NB4 (cell line): ENCODE measurements at regions not wholly inside any gene's neighbourhood (a gene's known extent, or its start where the extent isn't known, plus 50 kb on each side); places are given as distances from the start of the nearest gene placed in this dataset.

Source experiments
- DNase-seq: peaks from one replicate; pipeline ENCODE4 v3.0.0; 2010; ENCODE audit warnings: low read depth
- H3K4me3 ChIP-seq: one replicate; pipeline ENCODE4 v1.5.1; 2011; ENCODE audit warnings: mild to moderate bottlenecking, low read depth, low read length, moderate library complexity
- MYC ChIP-seq: IDR thresholded peaks from 2 replicates; pipeline ENCODE4 v1.6.1; 2011; ENCODE audit warnings: low read depth, low read length
- POLR2A ChIP-seq: IDR thresholded peaks from 2 replicates; pipeline ENCODE4 v1.6.1; 2011; ENCODE audit warnings: mild to moderate bottlenecking; ENCODE audit not compliant: insufficient read length; ENCODE audit errors: extremely low read depth
- TF ChIP-seq, protein P1 (sequence below): IDR thresholded peaks from one replicate; pipeline ENCODE4 v1.5.1; 2012; ENCODE audit warnings: low read depth, low read length
- TF ChIP-seq, protein P2 (sequence below): IDR thresholded peaks from 2 replicates; pipeline ENCODE4 v1.6.1; 2011; ENCODE audit warnings: low read depth, low read length

DNA sequence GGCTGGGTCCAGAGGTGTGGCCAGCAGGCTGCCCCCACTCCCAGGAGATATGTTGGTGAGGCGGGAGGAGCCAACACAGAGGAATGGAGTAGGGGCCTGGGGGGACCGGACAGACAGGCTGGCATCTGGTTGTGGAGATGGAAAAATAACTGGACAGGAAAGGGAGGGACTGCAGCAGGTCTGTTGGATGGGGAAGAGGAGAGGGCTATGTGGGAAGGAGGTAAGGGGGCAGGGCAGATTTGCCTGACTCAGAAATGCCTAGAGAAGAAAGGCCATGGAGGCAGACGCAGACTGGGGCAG lies 160.4 kb downstream of the TRIM29 start:
- no peak overlapping the region for H3K4me3 ChIP-seq
- DNase-seq, result no peak
- TF ChIP-seq, protein P1, sequence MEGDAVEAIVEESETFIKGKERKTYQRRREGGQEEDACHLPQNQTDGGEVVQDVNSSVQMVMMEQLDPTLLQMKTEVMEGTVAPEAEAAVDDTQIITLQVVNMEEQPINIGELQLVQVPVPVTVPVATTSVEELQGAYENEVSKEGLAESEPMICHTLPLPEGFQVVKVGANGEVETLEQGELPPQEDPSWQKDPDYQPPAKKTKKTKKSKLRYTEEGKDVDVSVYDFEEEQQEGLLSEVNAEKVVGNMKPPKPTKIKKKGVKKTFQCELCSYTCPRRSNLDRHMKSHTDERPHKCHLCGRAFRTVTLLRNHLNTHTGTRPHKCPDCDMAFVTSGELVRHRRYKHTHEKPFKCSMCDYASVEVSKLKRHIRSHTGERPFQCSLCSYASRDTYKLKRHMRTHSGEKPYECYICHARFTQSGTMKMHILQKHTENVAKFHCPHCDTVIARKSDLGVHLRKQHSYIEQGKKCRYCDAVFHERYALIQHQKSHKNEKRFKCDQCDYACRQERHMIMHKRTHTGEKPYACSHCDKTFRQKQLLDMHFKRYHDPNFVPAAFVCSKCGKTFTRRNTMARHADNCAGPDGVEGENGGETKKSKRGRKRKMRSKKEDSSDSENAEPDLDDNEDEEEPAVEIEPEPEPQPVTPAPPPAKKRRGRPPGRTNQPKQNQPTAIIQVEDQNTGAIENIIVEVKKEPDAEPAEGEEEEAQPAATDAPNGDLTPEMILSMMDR, result no peak
- TF ChIP-seq MYC (no peak), POLR2A (no peak)
- TF ChIP-seq, protein P2, sequence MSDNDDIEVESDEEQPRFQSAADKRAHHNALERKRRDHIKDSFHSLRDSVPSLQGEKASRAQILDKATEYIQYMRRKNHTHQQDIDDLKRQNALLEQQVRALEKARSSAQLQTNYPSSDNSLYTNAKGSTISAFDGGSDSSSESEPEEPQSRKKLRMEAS, result no peak

DNA sequence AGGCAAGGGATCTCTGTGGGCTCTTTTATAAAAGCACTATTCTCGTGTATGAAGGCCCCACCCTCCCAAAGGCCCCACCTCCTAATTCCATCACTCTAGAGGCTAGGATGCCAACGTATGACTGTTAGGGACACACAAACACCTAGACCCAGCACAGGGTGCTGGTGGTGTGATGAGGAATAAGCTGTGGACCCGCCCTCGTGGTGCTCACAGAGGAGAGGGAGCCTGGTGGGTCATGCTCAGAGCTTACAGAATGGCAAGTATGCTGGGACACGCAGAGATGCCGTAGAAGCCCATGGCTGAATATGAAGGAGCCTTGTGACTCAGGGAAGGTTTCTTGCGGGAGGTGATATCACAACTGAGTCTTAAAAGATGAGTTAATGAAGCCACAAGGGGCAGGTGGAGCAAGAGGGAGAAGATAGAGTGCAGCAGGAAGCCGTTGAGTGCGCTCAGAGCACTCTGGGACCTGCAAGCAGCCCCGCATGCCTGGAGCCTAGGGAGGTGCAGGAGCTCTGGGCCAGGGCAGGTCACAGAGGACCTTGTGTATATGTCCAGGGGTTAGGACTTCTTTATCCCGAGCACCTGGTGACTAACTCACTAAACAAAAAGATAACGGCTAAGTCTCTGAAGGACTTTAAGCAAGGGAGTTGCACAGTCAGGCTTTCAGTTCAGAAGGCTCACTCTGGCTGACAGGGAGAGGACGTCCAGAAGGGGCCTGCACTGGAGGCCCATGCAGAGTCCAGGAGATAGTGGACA lies 160.9 kb downstream of the TRIM29 start:
- no peak for DNase-seq
- TF ChIP-seq POLR2A, result no peak
- no peak for TF ChIP-seq MYC
- TF ChIP-seq, protein P2, result no peak
- TF ChIP-seq, protein P1, result no peak
- H3K4me3 ChIP-seq, result no peak overlapping the region

DNA sequence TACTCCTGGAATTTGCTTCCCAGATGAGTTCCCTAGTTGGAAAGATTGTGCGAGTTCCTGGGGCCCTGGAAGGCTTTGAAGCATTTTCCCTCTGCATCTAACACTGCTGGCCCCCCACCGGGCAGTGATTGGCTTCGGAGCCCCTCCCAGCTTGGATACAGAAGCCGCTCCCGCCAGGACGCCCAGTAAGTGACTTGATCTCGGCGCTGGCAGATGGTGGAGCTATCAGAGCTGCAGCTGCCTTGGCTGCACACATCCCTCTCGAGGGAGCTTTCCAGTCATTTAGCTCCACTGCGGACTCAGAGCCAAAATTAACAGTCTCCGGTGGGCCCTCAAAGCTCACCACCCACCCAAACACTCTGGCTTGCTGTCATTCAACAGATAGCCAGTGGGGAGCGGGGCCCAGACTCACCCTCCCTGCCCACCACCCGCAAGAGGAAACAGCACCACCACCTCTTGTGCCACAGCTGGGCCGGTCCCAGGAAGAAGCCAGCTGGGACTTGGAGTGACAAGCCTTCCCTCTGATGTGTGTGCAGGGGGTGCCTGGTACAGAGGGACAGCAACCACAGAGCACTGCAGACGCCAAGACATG lies 162.3 kb downstream of the TRIM29 start:
- no peak for DNase-seq
- TF ChIP-seq, protein P2, result no peak
- no peak for TF ChIP-seq POLR2A
- TF ChIP-seq, protein P1, result no peak
- no peak for TF ChIP-seq MYC
- no peak overlapping the region for H3K4me3 ChIP-seq

DNA sequence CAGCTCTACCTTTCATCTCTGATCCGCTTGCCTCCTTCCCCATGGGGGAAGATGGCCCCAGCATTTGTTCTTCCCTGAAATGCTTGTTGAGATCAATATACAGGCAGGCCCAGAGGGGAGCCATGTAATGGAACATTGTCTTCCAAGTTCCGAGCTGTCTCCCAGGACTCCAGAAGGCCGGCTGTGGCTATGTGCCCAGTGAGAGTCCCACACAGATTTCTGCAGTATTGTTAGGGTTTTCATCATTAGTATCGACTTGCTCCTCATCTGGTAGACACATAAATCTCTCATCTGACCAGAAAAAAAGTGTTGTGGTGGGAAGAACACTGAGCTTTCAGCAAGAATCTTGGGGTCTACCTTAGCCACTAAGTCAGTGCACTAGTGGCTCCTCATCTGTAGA lies 163.4 kb downstream of the TRIM29 start:
- no peak overlapping the region for H3K4me3 ChIP-seq
- DNase-seq, result no peak
- TF ChIP-seq POLR2A, result no peak
- TF ChIP-seq, protein P1, result no peak
- no peak for TF ChIP-seq MYC
- TF ChIP-seq, protein P2, result no peak

DNA sequence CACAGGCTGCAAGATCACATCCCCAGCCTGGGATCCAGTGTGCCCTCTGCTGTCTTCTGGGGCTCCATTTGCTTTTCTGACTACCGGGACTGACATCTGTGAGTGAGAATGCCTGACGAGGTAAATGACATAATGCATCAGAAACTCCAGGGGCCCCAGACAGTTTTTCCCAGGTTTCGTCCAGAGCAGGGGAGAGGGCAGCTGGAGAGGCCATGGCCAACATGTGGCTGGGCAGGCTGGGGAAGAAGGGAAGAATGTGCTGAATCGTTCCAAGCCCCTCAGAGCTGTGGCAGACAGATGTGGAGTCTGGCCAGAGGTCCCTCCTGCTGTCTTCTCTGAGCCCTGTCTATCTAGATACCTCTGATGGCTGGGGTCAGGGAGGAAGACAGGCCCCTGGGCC lies 163.9 kb downstream of the TRIM29 start:
- H3K4me3 ChIP-seq, result no peak overlapping the region
- DNase-seq, result no peak
- TF ChIP-seq, protein P2, result no peak
- TF ChIP-seq POLR2A, result no peak
- TF ChIP-seq, protein P1, result no peak
- TF ChIP-seq MYC, result no peak
